Smooth muscle cell (in vitro differentiated cells): ENCODE measurements at regions not wholly inside any gene's neighbourhood (a gene's known extent, or its start where the extent isn't known, plus 50 kb on each side); places are given as distances from the start of the nearest gene placed in this dataset.
"Not testable (repeated sequence)": the region's sequence is repeated elsewhere in the genome, so short reads cannot be mapped to it uniquely, and the experiment has no call there.

Experiments
- DNase-seq: peaks from one replicate; lab custom pipeline; 2025; ENCODE audit not compliant: unreplicated experiment; lab: John Stamatoyannopoulos, UW
- H2AFZ ChIP-seq: fragments of 200-600 bp; sonication (generic); 2 replicates; pipeline ENCODE4 v1.6.0; 2016; ENCODE audit warnings: antibody characterized with exemption, low read depth, mild to moderate bottlenecking
- H3F3A ChIP-seq: fragments of 200-600 bp; sonication (generic); 2 replicates; pipeline ENCODE4 v1.6.0; 2017; ENCODE audit warnings: antibody characterized with exemption, low read depth
- H3K27ac ChIP-seq: fragments of 200-600 bp; sonication (generic); 2 replicates; pipeline ENCODE4 v1.5.1; 2016; ENCODE audit warnings: low read depth, mild to moderate bottlenecking
- H3K27me3 ChIP-seq: fragments of 200-600 bp; sonication (generic); 2 replicates; pipeline ENCODE4 v1.6.1; 2016; ENCODE audit warnings: low read depth, mild to moderate bottlenecking
- H3K36me3 ChIP-seq: fragments of 200-600 bp; sonication (generic); 2 replicates; pipeline ENCODE4 v1.5.1; 2016; ENCODE audit warnings: low read depth
- H3K4me1 ChIP-seq: fragments of 200-600 bp; sonication (generic); 2 replicates; pipeline ENCODE4 v1.5.1; 2016; ENCODE audit warnings: low read depth
- H3K4me2 ChIP-seq: fragments of 200-600 bp; sonication (generic); 2 replicates; pipeline ENCODE4 v1.6.0; 2016; ENCODE audit warnings: mild to moderate bottlenecking
- H3K4me3 ChIP-seq: fragments of 200-600 bp; sonication (generic); 2 replicates; pipeline ENCODE4 v1.5.1; 2016; ENCODE audit warnings: mild to moderate bottlenecking
- H3K79me2 ChIP-seq: fragments of 200-600 bp; sonication (generic); 2 replicates; pipeline ENCODE4 v1.6.0; 2016; ENCODE audit warnings: low read depth, mild to moderate bottlenecking
- H3K9ac ChIP-seq: fragments of 200-600 bp; sonication (generic); 2 replicates; pipeline ENCODE4 v1.6.0; 2016; ENCODE audit warnings: low read depth
- H3K9me3 ChIP-seq: fragments of 200-600 bp; sonication (generic); replicated peaks from 2 replicates; pipeline ENCODE4 v1.5.1; 2016; ENCODE audit warnings: low read depth
- H4K20me1 ChIP-seq: fragments of 200-600 bp; sonication (generic); 2 replicates; pipeline ENCODE4 v1.6.0; 2016; ENCODE audit warnings: low read depth
- WGBS: methylation state at CpG from one replicate; pipeline ENCODE4 v1.1.7; 2016; ENCODE audit warnings: low lambda C conversion rate; 5-methylcytosine and 5-hydroxymethylcytosine counted together
- TF ChIP-seq, protein P1 (sequence below): fragments of 200-600 bp; sonication (generic); IDR thresholded peaks from 2 replicates; pipeline ENCODE4 v1.5.1; 2017; ENCODE audit warnings: borderline replicate concordance, mild to moderate bottlenecking, antibody characterized with exemption; ENCODE audit not compliant: insufficient read depth, poor library complexity, severe bottlenecking

DNA sequence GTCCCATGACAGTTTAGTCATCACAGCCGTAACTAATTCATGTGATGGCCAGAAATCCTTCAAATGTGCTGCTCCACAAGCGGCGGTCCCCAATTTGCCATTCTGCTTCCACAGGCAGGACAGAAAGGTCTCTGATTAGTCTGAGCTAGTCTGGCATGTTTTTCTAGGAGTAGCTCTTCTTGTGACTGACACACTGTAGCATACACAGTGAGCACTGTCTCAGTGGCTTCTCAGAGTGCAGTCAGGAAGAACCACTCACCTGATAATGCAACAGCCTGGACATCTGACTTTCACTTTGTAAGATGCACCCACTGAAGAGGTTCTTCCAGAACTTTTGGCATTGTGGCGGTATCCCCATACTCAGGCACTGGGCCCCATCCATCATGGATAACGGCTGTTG, 1266.2 kb downstream of the TMEM121 start:
- Histone ChIP-seq H3K27ac (no peak overlapping the region), H2AFZ (no peak overlapping the region), H3K36me3 (no peaks in the 10 kb centered on the region), H3K4me3 (no peak overlapping the region), H4K20me1 (no peaks in the 10 kb centered on the region), H3K4me1 (no peaks in the 10 kb centered on the region), H3K27me3 (no peaks in the 10 kb centered on the region), H3K4me2 (no peak overlapping the region), H3K79me2 (no peaks in the 10 kb centered on the region), H3K9me3 (no peaks in the 10 kb centered on the region), H3K9ac (no peak overlapping the region), H3F3A (no peaks in the 10 kb centered on the region)
- TF ChIP-seq, protein P1, sequence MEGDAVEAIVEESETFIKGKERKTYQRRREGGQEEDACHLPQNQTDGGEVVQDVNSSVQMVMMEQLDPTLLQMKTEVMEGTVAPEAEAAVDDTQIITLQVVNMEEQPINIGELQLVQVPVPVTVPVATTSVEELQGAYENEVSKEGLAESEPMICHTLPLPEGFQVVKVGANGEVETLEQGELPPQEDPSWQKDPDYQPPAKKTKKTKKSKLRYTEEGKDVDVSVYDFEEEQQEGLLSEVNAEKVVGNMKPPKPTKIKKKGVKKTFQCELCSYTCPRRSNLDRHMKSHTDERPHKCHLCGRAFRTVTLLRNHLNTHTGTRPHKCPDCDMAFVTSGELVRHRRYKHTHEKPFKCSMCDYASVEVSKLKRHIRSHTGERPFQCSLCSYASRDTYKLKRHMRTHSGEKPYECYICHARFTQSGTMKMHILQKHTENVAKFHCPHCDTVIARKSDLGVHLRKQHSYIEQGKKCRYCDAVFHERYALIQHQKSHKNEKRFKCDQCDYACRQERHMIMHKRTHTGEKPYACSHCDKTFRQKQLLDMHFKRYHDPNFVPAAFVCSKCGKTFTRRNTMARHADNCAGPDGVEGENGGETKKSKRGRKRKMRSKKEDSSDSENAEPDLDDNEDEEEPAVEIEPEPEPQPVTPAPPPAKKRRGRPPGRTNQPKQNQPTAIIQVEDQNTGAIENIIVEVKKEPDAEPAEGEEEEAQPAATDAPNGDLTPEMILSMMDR = no peak
- no peak for DNase-seq
- 85% methylated on average over 5 of the region's 5 CpGs for WGBS

DNA sequence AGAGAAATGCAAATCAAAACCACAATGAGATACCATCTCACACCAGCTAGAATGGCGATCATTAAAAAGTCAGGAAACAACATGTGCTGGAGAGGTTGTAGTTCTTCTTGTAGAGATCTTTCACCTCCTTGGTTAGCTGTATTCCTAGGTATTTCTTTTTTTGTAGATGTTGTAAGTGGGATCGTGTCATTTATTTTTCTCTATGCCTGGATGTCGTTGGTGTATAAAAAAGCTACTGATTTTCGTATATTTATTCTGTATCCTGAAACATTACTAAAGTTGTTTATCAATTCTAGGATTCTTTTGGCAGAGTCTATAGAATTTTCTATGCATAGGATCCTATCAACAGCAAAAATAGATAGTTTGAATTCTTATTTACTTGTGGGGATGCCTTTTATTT, 1271.8 kb downstream of the TMEM121 start:
- not testable (repeated sequence) for H2AFZ ChIP-seq, DNase-seq, H3K4me2 ChIP-seq, H3K36me3 ChIP-seq, H3K9me3 ChIP-seq, H3F3A ChIP-seq, H3K9ac ChIP-seq, H3K4me1 ChIP-seq, H3K27me3 ChIP-seq, H3K4me3 ChIP-seq, H4K20me1 ChIP-seq, H3K27ac ChIP-seq, H3K79me2 ChIP-seq
- WGBS = 68% methylated on average over 4 of the region's 4 CpGs

DNA sequence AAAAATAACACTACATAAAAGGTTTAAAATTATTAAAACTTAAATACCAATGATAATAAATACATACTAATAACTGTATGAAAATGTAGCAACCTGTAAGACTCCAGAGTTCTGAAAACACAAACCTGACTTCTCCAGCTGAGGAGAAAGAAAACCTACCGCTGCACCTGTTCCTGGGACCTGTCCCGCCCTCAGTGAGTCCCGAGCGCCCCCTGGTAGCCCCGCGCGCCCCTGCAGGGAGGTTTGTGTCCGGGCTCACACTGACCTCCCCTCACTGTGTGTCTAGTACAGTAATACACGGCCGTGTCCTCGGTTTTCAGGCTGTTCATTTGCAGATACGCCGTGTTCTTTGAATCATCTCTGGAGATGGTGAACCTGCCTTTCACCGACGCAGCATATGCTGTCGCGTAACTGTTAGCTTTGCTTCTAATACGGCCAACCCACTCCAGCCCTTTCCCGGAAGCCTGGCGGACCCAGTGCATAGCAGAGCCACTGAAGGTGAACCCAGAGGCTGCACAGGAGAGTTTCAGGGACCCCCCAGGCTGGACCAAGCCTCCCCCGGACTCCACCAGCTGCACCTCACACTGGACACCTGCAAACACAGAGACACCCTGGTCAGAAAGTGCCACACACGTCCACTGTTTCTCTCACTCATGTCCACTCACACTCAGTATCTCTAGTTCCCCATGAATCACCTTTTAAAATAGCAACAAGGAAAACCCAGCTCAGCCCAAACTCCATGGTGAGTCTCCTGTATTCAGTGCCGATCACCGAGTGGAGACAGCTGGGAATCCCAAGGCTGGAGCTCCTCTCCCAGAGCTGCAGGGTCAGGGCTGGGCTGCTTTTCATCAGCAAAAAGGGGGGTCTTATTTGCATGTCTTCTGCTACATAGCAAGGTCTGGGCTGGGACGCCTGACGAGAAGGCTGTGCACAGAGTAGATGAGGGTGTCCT, 1276.3 kb downstream of the TMEM121 start:
- no peak overlapping the region for H3K9ac ChIP-seq
- no peak overlapping the region for H3K4me3 ChIP-seq
- H3K79me2 ChIP-seq = no peaks in the 10 kb centered on the region
- TF ChIP-seq, protein P1 = no peak
- 81% methylated on average over 26 of the region's 26 CpGs for WGBS
- H4K20me1 ChIP-seq = no peaks in the 10 kb centered on the region
- no peaks in the 10 kb centered on the region for H3K27me3 ChIP-seq
- H3K27ac ChIP-seq = no peak overlapping the region
- no peak overlapping the region for H2AFZ ChIP-seq
- no peaks in the 10 kb centered on the region for H3K4me1 ChIP-seq
- no peak overlapping the region for H3K4me2 ChIP-seq
- H3K36me3 ChIP-seq = no peaks in the 10 kb centered on the region
- no peaks in the 10 kb centered on the region for H3K9me3 ChIP-seq
- no peak for DNase-seq
- no peaks in the 10 kb centered on the region for H3F3A ChIP-seq

- no peaks in the 10 kb centered on the region for H3K27me3 ChIP-seq
- H3K79me2 ChIP-seq = no peaks in the 10 kb centered on the region
- no peak overlapping the region for H3K27ac ChIP-seq
- H4K20me1 ChIP-seq = no peaks in the 10 kb centered on the region
- H3K9ac ChIP-seq = no peak overlapping the region
- TF ChIP-seq, protein P1 = no peak
- H3K4me3 ChIP-seq = no peak overlapping the region
- H3K4me2 ChIP-seq = no peak overlapping the region
- H3F3A ChIP-seq = no peaks in the 10 kb centered on the region
- WGBS = 54% methylated on average over 6 of the region's 6 CpGs
- H3K36me3 ChIP-seq = no peaks in the 10 kb centered on the region
- no peaks in the 10 kb centered on the region for H3K4me1 ChIP-seq
- H2AFZ ChIP-seq = no peak overlapping the region
- H3K9me3 ChIP-seq = no peaks in the 10 kb centered on the region
- no peak for DNase-seq
Observed at GRCh38 chr14:106803379-106803778, 1277.0 kb downstream of the TMEM121 start.
